NCI-H2227 (cell line): ENCODE measurements at regions not wholly inside any gene's neighbourhood (a gene's known extent, or its start where the extent isn't known, plus 50 kb on each side); places are given as distances from the start of the nearest gene placed in this dataset.
"Not testable (repeated sequence)": the region's sequence is repeated elsewhere in the genome, so short reads cannot be mapped to it uniquely, and the experiment has no call there.

Experiments
- DNase-seq: peaks from one replicate; lab custom pipeline; 2025; ENCODE audit not compliant: unreplicated experiment; lab: John Stamatoyannopoulos, UW

DNA sequence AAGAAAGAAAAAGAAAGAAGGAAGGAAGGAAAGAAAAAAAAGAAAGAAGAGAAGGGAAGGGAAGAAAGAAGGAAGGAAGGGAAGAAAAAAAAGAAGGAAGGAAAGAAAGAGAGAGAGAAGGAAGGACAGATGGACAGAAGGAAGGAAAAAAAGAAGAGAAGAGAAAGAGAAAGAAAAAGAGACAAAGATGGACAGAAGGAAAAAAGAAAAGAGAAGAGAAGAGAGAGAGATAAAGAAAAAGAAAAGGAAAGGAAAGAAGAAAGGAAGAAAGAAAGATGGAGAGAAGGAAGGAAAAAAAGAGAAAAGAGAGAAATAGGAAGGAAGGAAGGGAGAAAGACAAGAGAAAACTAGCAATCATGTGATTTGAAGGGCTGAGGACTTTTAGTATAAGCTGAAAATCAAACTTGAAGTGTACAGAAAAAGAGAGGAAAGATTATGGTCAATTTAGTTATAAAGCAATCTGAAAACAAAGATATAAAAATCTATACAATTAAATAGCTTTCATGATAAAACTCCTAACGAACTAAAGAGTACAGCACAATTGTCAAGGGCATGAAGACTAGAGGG lies 115.3 kb downstream of the LTN1 start:
- DNase-seq: no peak

DNA sequence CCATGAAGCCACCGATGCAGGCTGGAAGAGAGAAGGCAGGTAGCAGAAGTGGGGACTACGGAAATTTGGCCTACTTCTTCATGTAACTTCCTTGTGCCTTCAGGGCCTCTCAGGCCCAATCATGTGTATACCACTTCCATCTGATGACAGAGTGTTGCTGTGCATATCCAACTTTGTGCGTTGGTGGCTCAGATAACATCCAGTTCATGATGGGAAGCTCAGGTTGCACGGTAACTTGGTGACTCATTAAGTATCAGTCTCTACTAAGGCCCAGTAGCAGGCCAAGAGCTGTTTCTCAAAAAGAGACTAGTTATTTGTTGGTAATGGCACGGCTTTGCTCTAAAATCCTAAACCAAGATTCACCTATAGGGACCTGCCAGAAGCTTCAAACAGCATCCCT lies 117.6 kb downstream of the LTN1 start:
- DNase-seq: no peak

DNA sequence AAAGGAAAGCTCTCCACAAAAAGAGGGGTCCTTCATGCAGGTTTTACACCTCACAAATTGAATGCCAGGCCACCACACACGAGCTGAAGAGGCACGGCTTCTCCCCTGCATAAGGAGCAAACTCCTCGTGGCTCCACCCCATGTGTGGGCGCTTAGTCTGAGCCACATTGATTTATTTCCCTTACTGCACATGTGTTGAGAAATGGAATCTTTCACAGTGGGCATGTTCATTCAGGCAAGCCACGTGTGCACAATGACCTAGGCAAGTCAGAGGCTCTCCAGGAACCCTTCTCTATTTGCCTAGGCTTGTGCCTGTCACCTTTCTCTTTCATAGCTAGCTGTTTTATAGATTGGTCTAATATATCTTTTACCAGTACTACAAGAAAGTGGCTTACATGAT lies 120.5 kb downstream of the LTN1 start:
- DNase-seq: no peak

DNA sequence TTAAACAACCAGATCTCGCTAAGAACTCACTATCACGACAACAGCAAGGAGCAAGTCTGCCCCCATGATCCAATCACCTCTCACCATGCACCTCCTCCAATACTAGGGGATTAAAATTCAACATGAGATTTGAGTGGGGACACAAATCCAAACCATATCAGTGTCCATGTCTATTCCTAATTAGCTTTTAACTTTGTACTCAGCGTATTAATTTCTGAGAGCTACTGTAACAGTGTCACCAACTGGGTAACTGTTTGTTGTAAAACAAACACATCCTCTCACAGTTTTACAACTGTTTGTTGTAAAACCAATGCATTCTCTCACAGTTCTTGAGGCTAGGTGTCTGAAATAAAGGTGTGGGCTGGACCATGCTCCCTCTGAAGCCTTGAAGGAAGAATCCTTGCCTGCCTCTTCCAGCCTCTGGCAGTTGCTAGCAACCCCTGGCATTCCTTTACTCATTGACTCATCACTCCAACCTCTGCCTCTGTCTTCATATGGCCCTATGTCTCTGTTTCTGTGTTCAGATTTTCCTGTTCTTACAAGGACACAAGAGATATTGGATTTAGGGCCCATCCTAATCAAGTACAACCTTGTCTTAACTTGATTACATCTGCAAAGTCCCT lies 121.2 kb downstream of the LTN1 start:
- DNase-seq: no peak

DNA sequence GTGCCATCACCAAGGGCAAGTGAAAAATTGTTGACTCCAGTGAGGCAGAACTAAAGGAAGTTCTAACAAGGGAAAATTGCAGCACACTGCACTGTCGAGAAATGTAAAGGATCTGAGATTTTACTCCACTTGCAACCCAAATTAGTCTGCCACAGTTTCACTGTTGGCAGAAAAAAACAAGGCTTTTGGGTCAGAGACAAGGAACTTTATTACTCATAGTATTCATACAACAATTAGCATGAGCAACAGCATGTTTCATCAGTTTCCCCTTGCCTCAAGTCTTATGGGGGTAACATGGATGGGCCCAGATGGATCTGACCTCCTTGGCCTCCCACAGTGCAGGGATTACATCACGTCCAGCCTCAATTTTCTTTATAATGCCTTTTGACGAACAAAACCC lies 125.3 kb downstream of the LTN1 start:
- DNase-seq: no peak

DNA sequence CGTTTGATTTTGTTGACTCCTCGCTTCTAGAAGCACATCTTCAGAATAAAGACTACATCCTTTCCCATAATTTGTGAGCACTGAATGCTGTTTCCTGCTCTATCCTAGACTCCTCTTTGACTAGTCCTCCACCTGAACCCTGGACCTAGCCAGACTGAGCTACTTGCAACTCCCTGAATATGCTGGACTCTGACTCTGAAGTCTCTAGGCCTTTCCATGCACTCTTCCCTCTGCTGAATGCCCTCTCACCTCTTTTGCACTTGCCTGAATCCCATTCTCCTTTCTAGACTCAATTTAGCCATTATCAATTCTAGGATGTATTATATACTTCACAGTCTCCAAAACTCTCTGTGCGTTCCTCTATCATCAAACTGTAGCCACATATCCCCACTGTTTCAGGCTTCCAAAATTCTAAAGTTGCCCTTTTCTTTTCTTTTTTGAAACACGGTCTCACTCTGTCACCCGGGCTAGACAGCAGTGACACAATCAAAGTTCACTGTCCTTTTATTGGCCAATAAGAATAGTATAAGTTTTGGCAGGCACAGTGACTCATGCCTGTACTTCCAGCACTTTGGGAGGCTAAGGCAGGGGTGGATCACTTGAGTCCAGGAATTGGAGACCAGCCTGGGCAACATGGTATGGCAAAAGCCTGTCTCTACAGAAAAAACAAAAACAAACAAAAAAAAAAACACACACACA lies 127.0 kb downstream of the LTN1 start:
- DNase-seq: no peak

DNA sequence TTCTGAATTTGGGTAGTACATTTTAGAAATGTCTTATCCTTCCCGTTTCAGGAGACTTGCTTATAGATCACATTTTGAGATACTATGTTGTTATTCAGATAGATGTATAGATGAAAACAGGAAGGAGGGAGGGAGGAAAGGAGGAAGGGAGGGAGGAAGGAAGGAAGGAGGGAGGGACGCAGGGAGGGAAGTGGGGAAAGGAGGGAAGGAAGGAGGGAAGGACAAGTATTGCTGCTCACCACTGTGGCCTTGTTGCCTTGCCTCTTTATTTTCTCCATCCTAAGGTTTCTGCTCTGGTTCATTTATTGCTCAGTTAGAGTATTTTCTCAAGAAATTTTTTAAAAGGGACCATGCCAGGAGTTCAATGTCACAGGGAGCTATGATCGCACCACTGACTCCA lies 134.3 kb downstream of the LTN1 start:
- no peak for DNase-seq

DNA sequence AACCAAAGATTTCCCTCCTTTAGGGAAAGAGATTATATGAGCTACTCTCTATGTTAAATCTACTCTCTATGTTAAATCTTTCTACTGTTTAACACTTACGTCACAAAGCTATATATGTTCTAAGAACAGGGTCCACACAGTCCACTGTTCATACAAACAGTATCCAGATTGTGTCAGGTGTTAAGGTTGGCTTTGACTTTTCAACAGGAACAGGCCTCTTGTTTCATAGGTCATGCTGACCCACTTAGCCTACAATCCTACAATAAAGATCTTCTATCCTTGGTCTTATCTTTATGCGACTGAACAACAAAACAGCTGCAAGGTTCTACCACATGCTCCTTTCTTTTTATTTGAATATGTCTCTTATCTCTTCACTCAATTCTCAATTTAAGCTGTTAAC lies 134.9 kb downstream of the LTN1 start:
- DNase-seq: no peak

DNA sequence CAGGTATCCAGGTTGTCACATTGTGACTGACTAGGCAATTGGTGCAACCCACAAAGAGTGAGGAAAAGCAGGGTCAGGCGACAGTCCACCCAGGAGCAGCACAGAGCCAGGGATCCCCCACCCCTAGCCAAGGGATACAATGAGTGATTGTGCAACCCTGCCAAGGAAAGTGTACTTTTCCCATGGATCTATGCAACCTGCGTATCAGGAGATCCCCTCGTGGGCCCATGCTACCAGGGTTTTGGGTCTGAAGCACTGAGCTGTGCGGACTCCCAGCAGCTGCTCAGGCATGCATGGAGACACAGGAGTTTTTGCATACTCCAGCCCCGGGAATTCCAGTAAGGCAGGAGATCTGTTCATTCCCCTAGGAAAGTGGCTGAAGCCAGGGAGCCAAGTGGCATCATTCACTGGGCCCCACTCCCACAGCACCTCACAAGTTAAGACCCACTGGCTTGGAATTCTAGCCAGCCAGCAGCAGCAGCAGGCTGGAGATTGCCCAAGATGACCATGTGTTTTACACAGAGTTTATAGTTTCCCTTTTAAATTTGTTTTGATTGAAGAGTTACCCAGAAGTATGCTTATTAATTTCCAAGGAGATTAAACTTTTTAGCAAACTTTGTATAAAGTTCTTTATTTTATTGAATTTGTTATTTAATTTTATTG lies 136.0 kb downstream of the LTN1 start:
- DNase-seq: no peak

DNA sequence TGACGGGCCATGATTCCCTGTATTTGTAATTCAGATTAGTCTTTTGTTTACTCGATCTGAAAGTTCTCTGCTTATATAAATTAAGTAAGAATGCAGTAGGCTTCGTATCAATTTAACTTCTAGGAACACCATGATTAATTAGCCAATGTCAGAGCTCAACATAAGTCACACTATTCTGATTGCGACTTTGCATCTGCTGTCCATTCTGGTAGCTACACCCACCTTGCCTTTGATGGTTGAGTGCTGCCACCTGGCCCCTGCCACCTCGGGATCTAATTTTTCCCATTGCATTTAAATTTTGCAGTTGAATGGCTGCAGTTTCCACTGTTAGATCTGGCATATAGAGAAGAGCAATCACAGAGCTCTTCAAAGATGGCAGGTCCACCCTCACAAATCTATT lies 140.0 kb downstream of the LTN1 start:
- no peak for DNase-seq

DNA sequence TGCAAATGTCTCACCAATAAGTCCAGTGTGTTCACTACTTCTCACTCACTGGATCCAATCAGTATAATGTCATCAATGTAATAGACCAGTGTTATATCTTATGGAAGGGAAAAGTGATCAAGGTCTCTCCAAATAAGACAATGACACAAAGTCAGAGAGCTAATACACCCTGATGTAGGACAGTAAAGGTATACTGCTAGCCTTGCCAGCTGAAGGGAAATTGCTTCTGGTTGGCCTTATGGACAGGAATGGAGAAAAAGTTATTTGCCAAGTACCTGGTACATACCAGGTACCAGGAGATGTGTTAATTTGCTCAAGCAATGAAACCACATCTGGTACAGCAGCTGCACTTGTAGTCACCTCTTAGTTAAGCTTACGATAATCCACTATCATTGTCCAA lies 141.0 kb downstream of the LTN1 start:
- no peak for DNase-seq

DNA sequence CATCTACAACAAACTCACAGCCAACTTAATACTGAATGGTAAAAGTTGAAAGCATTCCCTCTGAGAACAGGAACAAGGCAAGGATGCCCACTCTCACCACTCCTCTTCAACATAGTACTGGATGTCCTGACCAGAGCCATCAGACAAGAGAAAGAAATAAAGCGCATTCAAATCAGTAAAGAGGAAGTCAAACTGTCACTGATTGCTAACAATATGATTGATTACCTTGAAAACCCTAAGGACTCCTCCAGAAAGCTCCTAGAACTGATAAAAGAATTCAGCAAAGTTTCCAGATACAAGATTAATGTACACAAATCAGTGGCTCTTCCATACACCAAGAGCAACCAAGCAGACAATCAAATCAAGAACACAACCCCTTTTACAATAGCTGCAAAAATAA lies 153.4 kb downstream of the LTN1 start:
- DNase-seq: not testable (repeated sequence)

DNA sequence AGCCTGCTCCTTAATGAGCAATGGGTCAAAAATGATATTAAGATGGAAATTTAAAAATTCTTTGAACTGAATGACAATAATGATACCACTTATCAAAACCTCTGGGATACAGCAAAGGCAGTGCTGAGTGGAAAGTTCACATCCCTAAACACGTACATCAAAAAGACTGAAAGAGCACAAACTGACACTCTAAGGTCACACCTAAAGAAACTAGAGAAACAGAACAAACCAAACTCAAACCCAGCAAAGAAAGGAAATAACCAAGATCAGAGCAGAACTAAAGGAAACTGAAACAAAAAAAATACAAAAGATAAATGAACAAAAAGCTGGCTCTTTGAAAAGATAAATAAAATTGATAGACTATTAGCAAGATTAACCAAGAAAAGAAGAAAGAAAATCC lies 155.3 kb downstream of the LTN1 start:
- not testable (repeated sequence) for DNase-seq

DNA sequence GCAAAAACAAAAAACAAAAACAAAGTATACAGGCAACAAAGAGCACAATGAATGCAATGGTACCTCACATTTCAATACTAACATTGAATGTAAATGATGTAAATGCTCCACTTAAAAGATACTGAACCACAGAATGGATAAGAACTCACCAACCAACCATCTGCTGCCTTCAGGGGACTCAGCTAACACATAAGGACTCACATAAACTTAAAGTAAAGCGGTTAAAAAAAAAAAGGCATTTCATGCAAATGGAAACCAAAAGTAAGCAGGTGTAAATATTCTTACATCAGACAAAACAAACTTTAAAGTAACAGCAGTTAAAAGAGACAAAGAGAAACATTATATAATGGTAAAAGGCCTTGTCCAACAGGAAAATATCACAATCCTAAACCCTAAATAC lies 156.1 kb downstream of the LTN1 start:
- not testable (repeated sequence) for DNase-seq

DNA sequence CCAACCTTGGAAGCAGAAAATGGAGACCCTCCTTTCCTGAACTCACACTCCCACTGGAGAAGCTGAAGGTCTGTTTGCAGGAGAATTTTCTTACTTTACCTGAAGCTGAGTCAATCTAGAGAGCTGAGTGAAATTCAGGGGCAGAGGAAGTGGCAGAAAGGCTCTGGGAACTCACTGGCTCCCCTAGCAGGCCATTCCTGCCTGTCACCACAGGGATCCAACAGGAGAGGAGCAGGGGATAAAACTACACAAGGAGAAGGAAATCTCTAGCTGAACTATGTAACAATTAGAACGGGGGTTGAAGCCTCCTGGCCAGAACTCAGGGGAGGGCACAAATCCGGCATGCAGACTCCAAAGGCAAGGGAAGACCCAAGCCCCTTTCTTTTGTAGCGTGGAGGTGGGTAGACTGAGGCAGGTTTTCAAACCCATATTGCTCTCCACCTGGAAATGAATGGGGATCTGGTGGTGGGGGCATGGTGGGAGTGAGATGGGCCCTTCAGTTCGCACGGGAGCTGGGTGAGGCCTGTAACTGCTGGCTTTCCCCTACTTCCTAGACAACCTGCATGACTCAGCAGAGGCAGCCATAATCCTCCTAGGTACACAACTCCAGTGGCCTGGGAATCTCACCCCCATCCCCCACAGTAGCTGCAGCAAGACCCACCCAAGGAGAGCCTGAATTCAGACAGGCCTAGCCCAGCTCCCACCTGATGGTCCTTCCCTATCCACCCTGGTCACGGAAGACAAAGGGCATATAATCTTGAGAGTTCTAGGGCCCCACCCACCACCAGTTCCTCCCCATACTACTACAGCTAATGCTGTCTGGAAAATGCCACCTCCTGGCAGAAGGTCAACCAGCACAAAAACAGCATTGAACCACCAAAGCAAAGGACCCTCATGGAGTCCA lies 158.1 kb downstream of the LTN1 start:
- no peak for DNase-seq

DNA sequence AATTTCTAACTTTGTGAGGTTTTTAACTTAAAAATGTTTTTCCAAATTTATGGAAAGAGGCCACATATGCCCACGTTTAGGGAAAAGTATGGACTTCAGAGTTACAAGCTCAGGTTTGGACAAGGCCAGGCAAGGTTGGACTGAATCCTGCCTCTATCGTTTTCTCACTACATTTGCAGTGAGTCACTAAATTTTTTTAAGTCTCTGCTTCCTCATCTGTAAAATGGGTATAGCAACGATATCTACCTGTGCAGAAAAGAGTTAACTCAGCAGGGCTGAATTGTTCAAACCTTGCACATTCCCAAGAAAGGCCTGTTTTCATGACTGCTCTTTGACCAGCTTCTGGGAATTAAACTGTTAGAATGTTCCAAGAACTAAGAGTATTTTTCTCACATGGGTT lies 159.1 kb downstream of the LTN1 start:
- no peak for DNase-seq

DNA sequence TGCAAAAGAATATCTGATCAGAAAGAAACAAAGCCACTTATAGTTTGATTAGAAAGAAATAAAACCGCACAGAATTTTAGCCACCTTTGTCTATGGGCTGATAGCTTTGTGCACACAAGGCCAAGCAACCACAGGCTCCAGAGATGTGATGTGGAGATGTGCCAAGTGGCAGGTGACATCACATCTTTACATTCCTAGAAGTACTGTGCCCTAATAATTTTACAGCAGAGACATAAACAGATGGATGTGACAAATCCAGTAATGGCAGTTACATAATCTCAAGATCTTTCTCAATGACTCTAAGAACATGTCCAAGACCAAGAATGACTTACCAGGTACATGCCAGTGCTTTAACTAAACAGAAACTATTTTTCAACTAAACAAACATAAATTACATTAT lies 159.5 kb downstream of the LTN1 start:
- DNase-seq: no peak

DNA sequence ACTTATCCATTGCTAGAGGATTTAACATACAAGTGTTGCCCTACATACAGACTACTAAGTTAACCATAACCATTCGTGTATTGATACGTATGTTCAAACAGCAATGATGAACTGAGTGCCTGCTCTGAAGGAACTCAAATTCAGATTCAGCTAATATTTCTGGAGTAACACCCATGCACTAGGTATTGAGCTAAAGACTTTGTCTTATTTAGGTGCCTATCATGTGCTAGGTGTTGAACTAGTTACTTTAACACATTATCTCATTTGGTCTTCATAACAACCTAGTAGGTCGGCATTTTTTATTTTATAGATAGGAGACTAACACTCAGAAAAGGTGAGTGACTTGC lies 160.0 kb downstream of the LTN1 start:
- no peak for DNase-seq

DNA sequence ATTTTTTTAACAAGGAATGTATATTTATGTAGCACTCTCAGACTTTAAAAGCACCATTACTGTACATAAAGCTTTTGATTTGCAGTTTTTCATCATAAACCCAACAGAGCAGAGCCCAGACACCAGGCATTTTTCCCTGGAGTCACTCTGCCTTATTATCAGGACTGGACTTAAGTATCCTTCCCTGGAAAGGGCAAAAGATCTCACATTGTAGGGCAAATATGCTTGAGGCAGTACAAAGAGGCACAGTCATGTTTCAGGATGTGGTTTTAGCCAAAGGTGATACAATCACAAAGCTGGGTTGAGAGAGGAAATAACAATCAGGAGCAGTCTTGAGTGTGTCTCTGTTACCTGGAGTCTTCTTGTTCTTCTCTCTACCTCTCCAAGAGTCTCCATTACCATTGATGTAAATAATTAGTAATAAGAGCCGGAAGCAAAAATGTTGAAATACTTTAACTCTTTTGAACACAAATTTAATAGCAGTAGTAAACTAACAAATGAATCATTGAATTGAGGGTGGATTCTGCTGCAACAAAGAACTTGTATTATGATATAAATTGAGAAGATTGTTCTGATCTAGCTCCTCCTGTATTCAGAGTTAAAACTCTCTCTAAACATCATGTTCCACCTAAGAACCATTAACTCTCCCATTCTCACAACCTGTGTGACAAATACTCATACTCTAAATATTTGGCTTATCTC lies 160.5 kb downstream of the LTN1 start:
- DNase-seq: no peak

DNA sequence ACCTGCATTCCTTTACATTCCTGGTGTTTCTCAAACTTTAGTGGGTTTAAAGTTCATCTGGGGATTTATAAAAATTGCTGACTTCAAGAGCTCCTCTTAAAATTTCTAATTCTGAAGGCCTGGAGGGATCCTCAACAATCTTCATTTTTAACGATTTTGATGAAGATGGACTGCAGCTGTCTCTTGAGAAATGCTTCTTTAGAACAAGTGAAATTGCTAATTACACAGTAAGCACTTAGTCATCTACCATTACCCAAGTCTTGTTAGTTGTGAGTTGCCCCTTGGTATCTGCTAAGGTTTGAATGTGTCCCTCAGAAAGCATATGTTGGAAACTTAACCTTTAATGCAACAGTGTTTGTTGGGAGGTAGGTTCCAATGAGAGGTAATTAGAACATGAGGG lies 163.7 kb downstream of the LTN1 start:
- no peak for DNase-seq

DNA sequence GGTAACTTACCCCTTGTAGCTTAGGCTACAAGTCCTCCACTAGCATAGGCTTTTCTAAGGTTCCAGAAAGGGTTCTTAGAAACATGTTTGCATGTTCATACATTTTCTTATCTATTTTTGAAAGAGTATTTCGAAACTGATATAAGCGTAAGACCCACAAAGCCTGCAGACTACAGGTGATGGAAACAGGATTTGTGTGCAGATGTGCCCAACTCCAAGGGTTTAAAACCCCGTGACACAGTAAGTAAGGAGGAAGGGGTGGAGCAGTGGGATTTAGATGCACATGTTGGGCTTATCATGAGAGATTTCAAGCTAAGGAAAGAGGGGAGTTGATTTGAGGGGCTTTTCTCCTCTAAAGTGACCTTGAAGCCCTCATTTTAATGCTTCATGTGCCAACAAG lies 164.7 kb downstream of the LTN1 start:
- DNase-seq: no peak
